22Rv1 (cell line): ENCODE measurements at regions not wholly inside any gene's neighbourhood (a gene's known extent, or its start where the extent isn't known, plus 50 kb on each side); places are given as distances from the start of the nearest gene placed in this dataset.
"Not testable (repeated sequence)": the region's sequence is repeated elsewhere in the genome, so short reads cannot be mapped to it uniquely, and the experiment has no call there.

Experiments
- H3K27ac ChIP-seq: fragments of 450-650 bp; 2 replicates; pipeline ENCODE4 v1.5.1; 2017
- CTCF ChIP-seq: fragments of 450-650 bp; IDR thresholded peaks from 2 replicates; pipeline ENCODE4 v1.5.1; 2017; ENCODE audit warnings: mild to moderate bottlenecking
- ZFX ChIP-seq: fragments of 450-650 bp; IDR thresholded peaks from 2 replicates; pipeline ENCODE4 v1.6.1; 2017; ENCODE audit warnings: antibody characterized with exemption, borderline replicate concordance

DNA sequence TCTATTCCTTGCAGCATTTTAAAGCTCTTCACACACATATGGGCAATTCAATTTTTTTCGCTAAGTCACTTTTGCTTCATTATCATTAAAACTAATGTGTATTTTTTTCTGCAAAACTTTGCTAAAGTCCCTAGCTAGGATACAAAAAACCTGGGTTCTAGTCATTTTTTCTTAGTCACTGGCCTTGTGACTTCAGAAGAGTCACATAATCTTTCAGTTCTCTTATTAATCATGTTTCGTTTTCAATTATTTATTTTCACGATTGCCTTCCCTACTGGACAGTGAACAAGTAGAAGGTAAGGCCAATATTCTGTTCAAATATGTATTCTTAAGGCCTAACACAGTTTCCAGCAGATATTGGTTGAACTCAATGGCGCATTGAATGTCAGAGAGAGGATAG, 60.9 kb upstream of the CYRIA start:
- H3K27ac ChIP-seq = no peak overlapping the region
- TF ChIP-seq ZFX (no peak), CTCF (no peak)

DNA sequence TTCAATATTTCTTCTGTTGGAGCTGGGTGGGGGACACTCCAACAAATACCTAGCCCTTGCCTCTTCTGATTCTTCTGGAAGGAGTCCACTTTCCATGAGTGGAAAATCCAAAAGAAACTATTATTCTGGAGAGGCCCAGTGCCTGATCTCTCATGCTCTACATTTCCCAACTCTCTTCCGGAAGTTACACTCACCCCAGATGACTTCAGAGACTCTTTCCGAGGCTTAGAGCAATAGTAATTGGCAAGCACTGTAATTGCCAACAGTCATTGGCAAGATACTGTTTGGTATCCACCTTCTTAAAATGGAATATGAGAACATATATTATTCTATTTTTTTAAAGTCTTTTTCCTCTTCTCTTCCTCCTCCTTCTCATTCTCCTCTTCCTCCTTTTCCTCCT, 60.5 kb upstream of the CYRIA start:
- no peak overlapping the region for H3K27ac ChIP-seq
- TF ChIP-seq CTCF = no peak
- no peak for TF ChIP-seq ZFX

GRCh38 chr2:16725549-16725948, 59.9 kb upstream of the CYRIA start:
- no peak overlapping the region for H3K27ac ChIP-seq
- no peak for TF ChIP-seq ZFX

DNA sequence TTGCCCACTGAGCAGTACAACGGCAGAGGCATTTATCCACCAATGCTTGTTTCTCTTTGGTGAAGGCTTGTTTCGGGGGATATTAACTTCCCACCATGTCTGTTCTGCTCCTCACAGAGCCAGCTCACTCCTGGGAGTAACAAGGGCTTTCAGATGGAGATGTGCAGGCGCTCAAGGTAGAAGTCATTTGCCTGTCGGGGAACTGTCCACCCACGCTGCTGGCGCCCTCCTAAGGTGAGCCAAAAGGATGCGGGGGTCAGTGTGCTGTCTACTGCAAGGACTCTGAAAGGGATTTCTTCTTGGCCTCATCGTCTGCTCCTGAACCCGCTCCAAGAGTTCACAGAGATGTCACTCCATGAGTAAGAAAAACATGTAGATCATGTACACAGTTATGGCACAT, 57.0 kb upstream of the CYRIA start:
- TF ChIP-seq ZFX (no peak), CTCF (no peak)
- H3K27ac ChIP-seq = no peak overlapping the region

DNA sequence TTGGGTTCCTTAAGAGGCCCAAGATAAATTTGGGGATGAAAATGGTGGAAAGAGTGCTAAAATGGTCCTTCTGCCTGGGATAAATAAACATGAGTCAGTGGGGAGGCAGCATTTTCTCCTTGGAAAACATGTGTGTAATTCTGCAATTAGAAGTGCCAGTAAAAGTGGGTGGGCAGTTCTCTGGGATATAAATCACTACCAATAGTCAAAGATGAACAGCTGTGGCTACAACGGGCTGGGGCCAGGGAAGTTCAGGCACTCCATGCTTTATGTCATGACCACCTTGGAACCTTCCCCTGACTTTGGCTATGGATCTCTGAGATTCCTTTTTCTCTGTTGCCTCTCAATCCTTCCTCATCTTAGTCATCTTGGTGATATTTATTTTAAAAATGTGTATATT, 56.5 kb upstream of the CYRIA start:
- TF ChIP-seq CTCF (no peak), ZFX (no peak)
- no peak overlapping the region for H3K27ac ChIP-seq

GRCh38 chr2:16721529-16721928, 55.9 kb upstream of the CYRIA start:
- not testable (repeated sequence) for H3K27ac ChIP-seq

DNA sequence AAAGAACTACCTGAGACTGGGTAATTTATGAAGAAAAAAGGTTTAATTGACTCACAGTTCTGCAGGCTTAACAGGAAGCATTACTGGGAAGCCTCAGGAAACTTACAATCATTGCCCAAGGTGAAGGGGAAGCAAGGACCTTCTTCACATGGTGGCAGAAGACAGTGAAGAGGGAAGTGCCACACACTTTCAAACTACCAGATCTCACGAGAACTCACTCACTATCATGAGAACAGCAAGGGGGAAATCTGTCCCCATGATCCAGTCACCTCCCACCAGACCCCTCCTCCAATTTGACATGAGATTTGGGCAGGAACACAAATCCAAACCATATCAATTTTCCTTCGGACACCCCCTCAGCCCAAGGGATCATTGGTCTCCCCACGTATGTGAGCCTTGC, 55.1 kb upstream of the CYRIA start:
- H3K27ac ChIP-seq = not testable (repeated sequence)

- no peak for TF ChIP-seq ZFX
- no peak for TF ChIP-seq CTCF
- H3K27ac ChIP-seq = no peak overlapping the region
Measured at GRCh38 chr2:16719485-16719808, 53.8 kb upstream of the CYRIA start.

- TF ChIP-seq ZFX (no peak), CTCF (no peak)
- H3K27ac ChIP-seq = no peak overlapping the region
Measured at GRCh38 chr2:16718576-16719484, 53.2 kb upstream of the CYRIA start.
